HepG2 (cell line): ENCODE measurements at regions not wholly inside any gene's neighbourhood (a gene's known extent, or its start where the extent isn't known, plus 50 kb on each side); places are given as distances from the start of the nearest gene placed in this dataset.

Experiments
- DPF2 ChIP-seq: sonication (generic); formaldehyde crosslinking; IDR thresholded peaks from 2 replicates; pipeline ENCODE4 v1.4.0; 2020; ENCODE audit warnings: mild to moderate bottlenecking, low read depth, missing genetic modification reagents, borderline replicate concordance
- MEF2D ChIP-seq: sonication (generic); formaldehyde crosslinking; IDR thresholded peaks from 2 replicates; pipeline ENCODE4 v1.5.1; 2020; ENCODE audit warnings: mild to moderate bottlenecking, missing genetic modification reagents
- MTA3 ChIP-seq: sonication (generic); formaldehyde crosslinking; IDR thresholded peaks from 2 replicates; pipeline ENCODE4 v1.4.0; 2020; ENCODE audit warnings: missing genetic modification reagents
- PCBP1 ChIP-seq: fragments of 200-400 bp; formaldehyde crosslinking; IDR thresholded peaks from 2 replicates; pipeline ENCODE4 v1.6.1; 2017; ENCODE audit warnings: mild to moderate bottlenecking, low read depth, low read length, borderline replicate concordance
- SNAPC4 ChIP-seq: sonication (generic); formaldehyde crosslinking; IDR thresholded peaks from 2 replicates; pipeline ENCODE4 v1.4.0; 2020; ENCODE audit warnings: mild to moderate bottlenecking, missing genetic modification reagents
- SUZ12 ChIP-seq: fragments of 150-350 bp; IDR thresholded peaks from 2 replicates; pipeline ENCODE4 v1.6.1; 2014; ENCODE audit warnings: low read depth, low read length
- THRA ChIP-seq: sonication (generic); formaldehyde crosslinking; IDR thresholded peaks from 2 replicates; pipeline ENCODE4 v1.4.0; 2020; ENCODE audit warnings: missing genetic modification reagents, borderline replicate concordance
- ZNF335 ChIP-seq: sonication (generic); formaldehyde crosslinking; IDR thresholded peaks from 2 replicates; pipeline ENCODE4 v1.4.0; 2020; ENCODE audit warnings: missing genetic modification reagents
- ZNF570 ChIP-seq: sonication (generic); formaldehyde crosslinking; IDR thresholded peaks from 2 replicates; pipeline ENCODE4 v1.4.0; 2020; ENCODE audit warnings: mild to moderate bottlenecking, missing genetic modification reagents, borderline replicate concordance
- ZNF639 ChIP-seq: conservative IDR thresholded peaks from 2 replicates; pipeline ENCODE4 v1.6.1; 2018; ENCODE audit warnings: missing genetic modification reagents
- ZNF772 ChIP-seq: sonication (generic); formaldehyde crosslinking; IDR thresholded peaks from 2 replicates; pipeline ENCODE4 v1.5.0; 2020; ENCODE audit warnings: mild to moderate bottlenecking, missing genetic modification reagents

DNA sequence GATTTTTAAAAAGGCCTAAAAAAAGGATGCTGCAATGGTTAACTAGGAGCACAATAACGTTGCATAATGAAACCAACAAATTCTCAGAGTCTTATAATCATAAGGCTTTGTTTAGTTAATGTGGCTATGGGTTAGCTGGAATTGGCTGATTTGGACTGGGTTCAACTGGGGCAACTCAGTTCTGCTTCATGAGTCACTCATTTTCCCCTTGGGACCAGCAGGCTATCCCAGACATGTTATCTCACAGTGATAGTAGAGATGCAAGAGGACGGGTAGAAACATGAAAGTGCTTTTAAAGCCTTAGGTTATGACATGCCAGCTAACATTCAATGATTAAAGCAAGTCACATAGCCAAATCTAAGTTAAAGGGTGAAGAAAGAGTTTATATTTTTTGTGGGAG lies 189.2 kb upstream of the GK2 start:
- TF ChIP-seq MTA3 (CRISPR knock-in tag) (no peak), DPF2 (CRISPR knock-in tag) (no peak), ZNF639 (CRISPR knock-in tag) (no peak), ZNF570 (CRISPR knock-in tag) (no peak), ZNF335 (CRISPR knock-in tag) (no peak), PCBP1 (no peak), THRA (no peak), MEF2D (CRISPR knock-in tag) (no peak), SNAPC4 (CRISPR knock-in tag) (no peak), ZNF772 (CRISPR knock-in tag) (no peak), SUZ12 (no peak)
